PC-9 (cell line): ENCODE measurements at regions not wholly inside any gene's neighbourhood (a gene's known extent, or its start where the extent isn't known, plus 50 kb on each side); places are given as distances from the start of the nearest gene placed in this dataset.

Source experiments
- BruUV-seq: library from RNA; stranded (reverse); fragments of 400-500 nt; replicated peaks from 2 replicates; lab custom pipeline; 2021; lab: Mats Ljungman, UMichigan
- CTCF ChIA-PET: fragments of 300-600 bp; sonication (Branson Sonifier 250); formaldehyde crosslinking; loops from one replicate; lab custom pipeline; 2022; ENCODE audit warnings: antibody characterized with exemption; lab: Charles Lee
- POLR2A ChIA-PET: fragments of 300-600 bp; sonication (Branson Sonifier 250); formaldehyde crosslinking; loops from one replicate; lab custom pipeline; 2022; ENCODE audit warnings: antibody characterized with exemption; ENCODE audit not compliant: unreplicated experiment; lab: Charles Lee
- DNase-seq, 2 experiments: peaks; one replicate each; pipeline versions ENCODE4 v3.0.0 to v3.0.0-alpha.2; 2015 to 2022; ENCODE audit warnings: mixed read lengths in 1 of 2
- H2AFZ ChIP-seq: fragments of 200-600 bp; sonication (generic); 2 replicates; pipeline ENCODE4 v1.8.1; 2017; ENCODE audit warnings: antibody characterized with exemption
- H3F3A ChIP-seq: fragments of 200-600 bp; sonication (generic); 2 replicates; pipeline ENCODE4 v1.8.1; 2017; ENCODE audit warnings: antibody characterized with exemption, mild to moderate bottlenecking, low read depth; ENCODE audit not compliant: insufficient read depth
- H3K27ac ChIP-seq: fragments of 200-600 bp; sonication (generic); 2 replicates; pipeline ENCODE4 v1.6.1; 2016; ENCODE audit warnings: mixed run types
- H3K27me3 ChIP-seq: fragments of 200-600 bp; sonication (generic); 2 replicates; pipeline ENCODE4 v1.6.1; 2016; ENCODE audit warnings: low read depth, mixed run types; ENCODE audit not compliant: insufficient read depth
- H3K36me3 ChIP-seq: fragments of 200-600 bp; sonication (generic); 2 replicates; pipeline ENCODE4 v1.6.1; 2016; ENCODE audit warnings: low read depth, mixed run types
- H3K4me1 ChIP-seq: fragments of 200-600 bp; sonication (generic); replicated peaks from 2 replicates; pipeline ENCODE4 v1.6.1; 2016; ENCODE audit warnings: mixed run types; ENCODE audit not compliant: insufficient read depth
- H3K4me2 ChIP-seq: fragments of 200-600 bp; sonication (generic); 2 replicates; pipeline ENCODE4 v1.6.1; 2017; ENCODE audit warnings: mixed run types
- H3K4me3 ChIP-seq: fragments of 200-600 bp; sonication (generic); 2 replicates; pipeline ENCODE4 v1.6.1; 2016; ENCODE audit warnings: mixed run types
- H3K79me2 ChIP-seq: fragments of 200-600 bp; sonication (generic); 2 replicates; pipeline ENCODE4 v1.6.1; 2017; ENCODE audit warnings: low read depth, mixed run types
- H3K9me2 ChIP-seq: fragments of 200-600 bp; sonication (generic); 2 replicates; pipeline ENCODE4 v1.8.1; 2017; ENCODE audit warnings: mild to moderate bottlenecking; ENCODE audit not compliant: insufficient read depth
- H3K9me3 ChIP-seq: fragments of 200-600 bp; sonication (generic); 2 replicates; pipeline ENCODE4 v1.8.1; 2016; ENCODE audit warnings: low read depth; ENCODE audit not compliant: insufficient read depth
- H4K20me1 ChIP-seq: fragments of 200-600 bp; sonication (generic); 2 replicates; pipeline ENCODE4 v1.8.1; 2017; ENCODE audit not compliant: insufficient read depth
- CTCF ChIP-seq: fragments of 200-600 bp; sonication (generic); conservative IDR thresholded peaks from 2 replicates; pipeline ENCODE4 v1.6.1; 2017; ENCODE audit warnings: mixed run types, antibody characterized with exemption, mild to moderate bottlenecking, moderate library complexity
- EZH2 ChIP-seq: fragments of 200-600 bp; sonication (generic); IDR thresholded peaks from 2 replicates; pipeline ENCODE4 v1.8.0; 2017; ENCODE audit warnings: antibody characterized with exemption, low read depth
- intact Hi-C: fragments of 100-400 bp; cut with micrococcal nuclease; formaldehyde crosslinking; loops from one replicate; pipeline ENCODE4 v1.10.0; 2022; ENCODE audit not compliant: unreplicated experiment

- intact Hi-C loops, result no loop called here
- Histone ChIP-seq H3F3A (no peaks in the 10 kb centered on the region), H3K79me2 (no peaks in the 10 kb centered on the region), H3K36me3 (no peaks in the 10 kb centered on the region), H3K27me3 (peaks cover 18% of the 10 kb centered on the region), H3K27ac (no peak overlapping the region), H3K9me3 (no peaks in the 10 kb centered on the region), H3K9me2 (no peaks in the 10 kb centered on the region), H3K4me2 (no peak overlapping the region), H2AFZ (no peak overlapping the region), H4K20me1 (no peaks in the 10 kb centered on the region), H3K4me3 (no peak overlapping the region), H3K4me1 (no peaks in the 10 kb centered on the region)
- no TSS peak for BruUV-seq
- TF ChIP-seq EZH2 (no peak), CTCF (no peak)
- no peak for DNase-seq
- ChIA-PET CTCF (no interaction called here), POLR2A (no interaction called here)
Measured at GRCh38 chr1:232384171-232384883, 245.6 kb downstream of the SIPA1L2 start.

DNA sequence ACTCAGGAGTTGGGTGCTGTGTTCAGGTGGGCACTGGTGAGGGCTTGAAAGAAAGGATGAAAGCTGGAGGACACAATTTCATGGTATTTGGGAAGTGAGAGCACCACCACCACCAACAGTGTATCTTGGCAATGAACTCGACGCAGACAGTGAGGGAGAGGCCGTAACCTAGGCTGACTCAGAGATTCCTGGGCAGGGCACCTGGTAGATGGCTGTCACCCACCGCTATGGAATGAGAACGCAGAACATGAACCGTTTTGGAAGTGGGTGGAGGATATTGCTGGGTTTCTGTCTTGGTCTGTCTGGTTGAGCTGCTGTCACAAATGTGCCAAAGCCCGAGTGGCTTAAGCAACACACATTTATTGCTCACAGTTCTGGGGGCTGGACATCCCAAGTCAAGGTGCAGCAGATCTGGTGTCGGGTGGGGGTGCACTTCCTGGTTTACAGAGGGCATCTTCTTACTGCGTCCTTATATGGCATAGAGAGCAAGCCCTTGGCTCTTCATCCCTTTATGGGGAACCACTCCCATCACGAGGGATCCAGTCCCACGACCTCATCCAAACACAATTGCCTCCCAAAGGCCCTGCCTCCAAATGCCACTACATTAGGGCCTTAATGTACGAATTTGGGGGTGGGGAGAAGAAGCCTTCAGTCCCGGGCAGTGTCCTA is 246.3 kb downstream of the SIPA1L2 start:
- TF ChIP-seq EZH2 (no peak), CTCF (no peak)
- no peak overlapping the region for H3K27ac ChIP-seq
- ChIA-PET CTCF (no interaction called here), POLR2A (no interaction called here)
- H3K27me3 ChIP-seq, result peaks cover 18% of the 10 kb centered on the region
- H3K9me2 ChIP-seq, result no peaks in the 10 kb centered on the region
- H4K20me1 ChIP-seq, result no peaks in the 10 kb centered on the region
- no TSS peak for BruUV-seq
- no peak overlapping the region for H3K4me2 ChIP-seq
- H3K79me2 ChIP-seq, result no peaks in the 10 kb centered on the region
- intact Hi-C loops, result no loop called here
- H2AFZ ChIP-seq, result no peak overlapping the region
- H3K4me1 ChIP-seq, result no peaks in the 10 kb centered on the region
- no peak for DNase-seq
- H3K9me3 ChIP-seq, result no peaks in the 10 kb centered on the region
- H3K4me3 ChIP-seq, result no peak overlapping the region
- no peaks in the 10 kb centered on the region for H3F3A ChIP-seq
- H3K36me3 ChIP-seq, result no peaks in the 10 kb centered on the region

DNA sequence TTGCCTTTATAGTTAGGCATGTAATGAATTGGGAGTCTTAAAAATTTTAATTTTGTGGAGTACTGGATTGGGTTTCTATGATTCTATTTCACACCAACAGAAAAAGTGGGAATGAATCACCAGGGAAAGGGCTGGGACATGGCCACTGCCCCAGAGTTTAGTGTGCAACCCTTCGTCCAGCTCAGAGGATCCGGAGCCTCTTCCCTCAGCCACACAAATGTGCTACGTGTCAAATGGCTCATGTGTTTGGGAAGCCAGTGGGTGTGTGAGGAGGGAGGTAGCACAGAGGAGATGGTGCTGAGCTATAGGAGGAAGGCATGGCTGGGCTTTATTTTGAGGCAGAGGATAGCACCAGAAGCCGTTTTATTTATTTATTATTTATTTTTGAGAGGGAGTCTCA is 247.3 kb downstream of the SIPA1L2 start:
- Histone ChIP-seq H3F3A (no peaks in the 10 kb centered on the region), H4K20me1 (no peaks in the 10 kb centered on the region), H3K9me2 (no peaks in the 10 kb centered on the region), H3K9me3 (no peaks in the 10 kb centered on the region), H3K79me2 (no peaks in the 10 kb centered on the region), H3K36me3 (no peaks in the 10 kb centered on the region), H3K4me2 (no peak overlapping the region), H2AFZ (no peak overlapping the region), H3K27ac (no peak overlapping the region), H3K4me3 (no peak overlapping the region), H3K4me1 (no peaks in the 10 kb centered on the region), H3K27me3 (peaks cover 16% of the 10 kb centered on the region)
- BruUV-seq, result no TSS peak
- no peak for DNase-seq
- CTCF ChIA-PET, result no interaction called here
- intact Hi-C loops, result no loop called here
- POLR2A ChIA-PET, result interaction anchor here (0.7 kb wide), 1 partner anchor 1961 kb away, joined by 3 read pairs; no protein-coding TSS in a partner anchor
- no peak for TF ChIP-seq EZH2
- no peak for TF ChIP-seq CTCF
